Loucy (cell line): ENCODE measurements at regions not wholly inside any gene's neighbourhood (a gene's known extent, or its start where the extent isn't known, plus 50 kb on each side); places are given as distances from the start of the nearest gene placed in this dataset.

ENCODE experiments used
- EZH2phosphoT487 ChIP-seq: fragments of 200-600 bp; IDR thresholded peaks from 2 replicates; pipeline ENCODE4 v1.6.1; 2018; ENCODE audit warnings: antibody characterized with exemption, mild to moderate bottlenecking, moderate library complexity, borderline replicate concordance
- TF ChIP-seq, protein P1 (sequence below): fragments of 200-600 bp; sonication (generic); conservative IDR thresholded peaks from 2 replicates; pipeline ENCODE4 v1.5.1; 2014; ENCODE audit warnings: mild to moderate bottlenecking, antibody characterized with exemption, low read length

DNA sequence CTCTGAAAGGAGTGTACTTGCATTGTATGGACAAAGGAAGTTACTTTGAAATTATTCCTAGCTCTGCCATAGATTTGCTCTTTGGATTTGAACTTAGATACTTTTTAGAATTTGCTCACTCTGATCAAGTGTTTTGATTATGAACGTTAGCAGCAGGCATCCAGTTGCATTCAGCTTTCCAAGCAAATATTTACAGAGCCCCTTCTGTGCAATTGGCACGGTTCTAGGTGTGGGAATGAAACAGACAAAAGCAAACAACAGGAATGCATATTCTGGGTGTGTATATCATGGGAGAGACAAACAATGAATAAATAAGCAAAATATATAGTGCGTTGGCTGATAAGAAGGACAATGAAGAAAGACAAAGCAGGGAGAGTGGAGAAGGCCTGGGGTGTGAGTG is 125.5 kb upstream of the ADAMTS9 start:
- TF ChIP-seq, protein P1, sequence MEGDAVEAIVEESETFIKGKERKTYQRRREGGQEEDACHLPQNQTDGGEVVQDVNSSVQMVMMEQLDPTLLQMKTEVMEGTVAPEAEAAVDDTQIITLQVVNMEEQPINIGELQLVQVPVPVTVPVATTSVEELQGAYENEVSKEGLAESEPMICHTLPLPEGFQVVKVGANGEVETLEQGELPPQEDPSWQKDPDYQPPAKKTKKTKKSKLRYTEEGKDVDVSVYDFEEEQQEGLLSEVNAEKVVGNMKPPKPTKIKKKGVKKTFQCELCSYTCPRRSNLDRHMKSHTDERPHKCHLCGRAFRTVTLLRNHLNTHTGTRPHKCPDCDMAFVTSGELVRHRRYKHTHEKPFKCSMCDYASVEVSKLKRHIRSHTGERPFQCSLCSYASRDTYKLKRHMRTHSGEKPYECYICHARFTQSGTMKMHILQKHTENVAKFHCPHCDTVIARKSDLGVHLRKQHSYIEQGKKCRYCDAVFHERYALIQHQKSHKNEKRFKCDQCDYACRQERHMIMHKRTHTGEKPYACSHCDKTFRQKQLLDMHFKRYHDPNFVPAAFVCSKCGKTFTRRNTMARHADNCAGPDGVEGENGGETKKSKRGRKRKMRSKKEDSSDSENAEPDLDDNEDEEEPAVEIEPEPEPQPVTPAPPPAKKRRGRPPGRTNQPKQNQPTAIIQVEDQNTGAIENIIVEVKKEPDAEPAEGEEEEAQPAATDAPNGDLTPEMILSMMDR = no peak
- no peak for TF ChIP-seq EZH2phosphoT487
